ENCODE measurements at regions not wholly inside any gene's neighbourhood (a gene's known extent, or its start where the extent isn't known, plus 50 kb on each side); places are given as distances from the start of the nearest gene placed in this dataset.
"Not testable (repeated sequence)": the region's sequence is repeated elsewhere in the genome, so short reads cannot be mapped to it uniquely, and the experiment has no call there.

- DNase-seq: no peak
Observed at GRCh38 chr15:98280284-98280975, 319.9 kb downstream of the ARRDC4 start.

GRCh38 chr15:98281130-98281529, 320.6 kb downstream of the ARRDC4 start:
- no peak for DNase-seq

GRCh38 chr15:98282656-98283332, 322.3 kb downstream of the ARRDC4 start:
- no peak for DNase-seq

DNA sequence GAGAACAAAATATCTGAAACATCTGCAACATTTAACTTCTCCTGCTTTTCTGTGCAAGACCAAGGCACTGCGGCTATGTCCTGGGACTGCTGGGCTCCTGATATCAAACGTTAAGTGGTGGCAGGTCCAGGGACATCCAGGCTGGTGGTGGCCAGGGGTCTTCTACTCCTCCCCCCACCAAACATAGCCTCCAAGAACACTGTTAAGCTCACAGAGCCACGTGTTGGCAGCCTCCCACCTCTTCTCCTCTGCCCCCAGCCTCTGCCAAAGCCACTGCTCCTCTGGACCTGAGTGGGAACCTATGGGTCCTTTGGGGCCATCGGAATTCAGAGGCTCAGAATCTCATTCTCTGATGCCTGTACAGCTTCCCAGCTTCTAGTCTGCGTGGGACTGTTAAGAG, 325.7 kb downstream of the ARRDC4 start:
- no peak for DNase-seq

- DNase-seq: no peak
Observed at GRCh38 chr15:98286831-98287230, 326.3 kb downstream of the ARRDC4 start.

GRCh38 chr15:98288091-98288590, 327.6 kb downstream of the ARRDC4 start:
- no peak for DNase-seq

DNA sequence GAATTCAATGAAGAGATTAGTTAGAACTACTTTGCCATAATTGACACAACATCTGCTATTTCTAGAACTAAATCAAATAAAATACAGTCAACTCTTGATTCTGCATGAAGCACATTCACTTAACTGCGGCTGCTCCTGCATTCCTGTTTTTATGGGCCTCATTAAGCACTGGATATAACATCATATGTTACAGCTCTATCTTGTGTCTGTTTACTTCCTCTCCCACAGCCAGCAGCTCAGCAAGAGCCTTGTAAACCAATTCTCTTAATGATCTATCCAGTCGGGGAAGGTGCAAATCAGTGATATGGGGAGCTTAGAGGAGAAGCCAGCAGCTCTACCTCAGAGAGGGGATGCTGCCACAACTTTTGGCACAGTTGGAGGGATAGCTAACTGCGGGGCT, 329.2 kb downstream of the ARRDC4 start:
- DNase-seq: no peak

- peak; percentile 38 for DNase-seq
Observed at GRCh38 chr15:98292442-98293240, 332.1 kb downstream of the ARRDC4 start.

DNA sequence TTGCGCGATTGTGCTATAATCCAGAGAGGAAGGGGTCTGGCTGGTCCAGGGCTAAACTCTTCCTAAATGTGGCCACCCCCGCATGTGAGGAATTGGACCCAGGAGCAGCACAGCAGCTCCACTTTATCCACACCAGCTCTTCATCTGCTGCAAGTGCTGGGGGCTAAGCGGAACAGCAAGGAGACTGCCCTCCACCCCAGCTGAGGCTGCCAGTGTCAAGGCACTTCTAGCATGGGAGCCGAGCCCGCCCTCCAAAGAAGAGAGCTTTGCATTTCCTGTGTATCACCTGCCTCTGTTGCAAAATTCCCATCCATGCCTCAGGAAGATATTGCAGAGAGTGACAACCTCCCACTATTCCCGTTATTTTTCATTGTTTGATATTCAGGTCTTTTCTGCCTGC, 333.6 kb downstream of the ARRDC4 start:
- DNase-seq: no peak

GRCh38 chr15:98295101-98295759, 334.7 kb downstream of the ARRDC4 start:
- not testable (repeated sequence) for DNase-seq

GRCh38 chr15:98296653-98297052, 336.1 kb downstream of the ARRDC4 start:
- DNase-seq: no peak

DNA sequence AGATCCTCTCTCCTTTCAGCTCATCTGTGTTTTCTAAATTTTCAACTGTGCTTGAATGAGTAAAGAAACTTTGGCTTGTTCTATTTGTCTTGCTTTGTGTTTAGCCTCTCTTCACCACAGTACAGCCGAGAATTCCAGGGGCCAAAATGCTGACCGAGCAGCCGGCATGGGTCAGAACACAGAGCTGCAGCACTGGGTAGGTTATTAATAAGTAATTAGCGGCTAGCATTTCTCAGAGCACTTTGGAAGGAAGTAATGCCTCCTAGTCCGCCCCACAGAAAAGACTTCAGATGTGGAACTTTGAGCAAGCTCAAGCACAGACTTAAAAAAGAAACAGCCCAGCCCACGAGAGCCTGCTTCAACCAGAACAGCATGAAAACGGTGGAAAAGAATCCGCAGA, 343.9 kb downstream of the ARRDC4 start:
- no peak for DNase-seq

DNA sequence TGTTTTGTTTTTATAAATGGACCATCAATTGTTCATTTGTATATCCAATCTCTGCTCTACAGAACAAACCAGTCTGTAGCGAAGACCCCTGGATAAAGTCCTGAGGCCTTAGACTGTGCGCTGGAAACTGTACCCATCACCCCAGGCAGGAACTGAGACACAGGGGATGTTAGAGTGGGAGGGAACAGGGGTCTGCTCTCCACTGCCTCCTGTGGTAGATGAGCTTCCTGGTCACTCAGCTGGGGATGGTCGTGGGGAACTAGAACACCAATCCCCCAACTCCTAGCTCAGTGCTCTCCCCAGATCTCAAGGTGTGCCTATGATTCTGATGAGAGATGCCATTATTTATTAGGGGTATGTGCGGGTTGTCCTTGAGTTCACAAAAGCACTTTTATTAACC, 340.2 kb upstream of the IGF1R start:
- no peak for DNase-seq

- peak; percentile 80 for DNase-seq
Observed at GRCh38 chr15:98311566-98312188, 336.7 kb upstream of the IGF1R start.

DNA sequence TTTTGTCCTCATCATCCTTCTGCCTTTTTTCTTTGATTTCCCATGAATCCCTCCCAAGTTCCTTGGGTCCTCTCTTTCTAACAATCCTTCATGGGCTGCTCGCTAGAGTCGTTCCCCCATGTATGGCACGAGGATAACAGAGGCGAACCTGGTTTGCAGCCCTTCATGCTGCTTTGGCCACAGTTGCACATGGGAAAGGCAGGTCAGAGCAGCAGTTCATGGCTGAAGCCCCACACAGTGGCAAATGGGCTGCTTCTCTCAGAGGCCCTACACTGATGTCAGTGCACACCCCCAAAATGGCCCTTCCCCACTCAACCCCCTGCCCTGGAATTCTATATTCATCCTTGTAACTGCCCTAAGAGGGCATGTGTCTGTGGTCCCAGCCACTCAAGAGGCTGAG, 335.4 kb upstream of the IGF1R start:
- no peak for DNase-seq

DNA sequence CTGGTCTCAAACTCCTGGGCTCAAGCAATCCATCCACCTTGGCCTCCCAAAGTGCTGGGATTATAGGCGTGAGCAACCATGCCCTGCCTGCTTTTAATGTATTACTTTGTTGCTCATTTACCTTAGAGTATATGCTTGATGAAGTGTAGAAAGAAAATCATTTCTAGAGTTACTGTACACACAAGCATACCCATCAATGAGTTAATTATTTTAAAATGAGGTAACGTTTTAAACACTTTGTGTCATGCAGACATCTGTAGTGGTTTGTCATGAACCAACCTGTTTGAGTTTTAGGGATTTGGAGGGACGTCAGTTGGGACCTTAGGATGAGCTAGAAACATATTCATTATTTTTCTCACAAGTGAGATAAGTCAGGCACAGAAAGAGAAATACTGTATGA, 332.4 kb upstream of the IGF1R start:
- no peak for DNase-seq

DNA sequence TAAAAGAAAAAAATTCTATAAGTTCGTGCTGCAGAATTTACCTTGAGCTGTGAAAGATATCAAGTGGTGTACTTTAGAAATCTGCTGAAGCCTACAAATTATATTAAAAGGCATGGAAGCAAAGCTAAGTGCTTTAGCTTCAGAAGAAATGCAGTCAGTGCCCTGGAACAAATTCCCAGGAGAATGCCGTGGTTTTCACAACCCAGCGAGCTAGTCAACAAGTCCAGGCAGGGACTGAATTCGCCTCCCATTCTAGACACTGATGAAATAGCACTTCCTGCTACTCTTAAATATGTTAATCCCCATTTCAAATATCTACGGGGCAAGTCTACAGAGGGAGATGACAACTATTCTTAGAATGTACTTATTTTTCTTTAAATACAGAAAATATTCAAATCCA, 326.4 kb upstream of the IGF1R start:
- DNase-seq: no peak

GRCh38 chr15:98322581-98322980, 325.8 kb upstream of the IGF1R start:
- no peak for DNase-seq

- no peak for DNase-seq
Observed at GRCh38 chr15:98324341-98324970, 323.9 kb upstream of the IGF1R start.

DNA sequence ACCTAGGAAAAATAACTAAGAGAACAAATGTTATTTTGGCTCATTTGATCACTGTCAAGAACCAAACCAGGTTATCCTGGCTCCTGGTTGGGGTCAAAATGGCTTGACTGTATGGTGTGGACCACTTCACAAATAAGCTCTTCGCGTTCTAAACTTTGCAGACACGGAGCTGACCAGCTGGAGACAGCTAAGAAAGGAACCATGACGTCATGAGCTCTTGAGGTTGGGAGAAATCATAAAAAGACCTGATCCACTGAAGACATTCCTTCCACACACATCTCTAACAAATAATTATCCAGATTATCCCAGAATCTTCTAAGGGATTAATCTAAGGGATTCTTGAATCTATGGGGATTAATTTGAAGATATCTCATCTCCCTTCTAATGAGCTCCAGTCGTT, 321.5 kb upstream of the IGF1R start:
- DNase-seq: no peak

GRCh38 chr15:98330258-98330657, 318.1 kb upstream of the IGF1R start:
- no peak for DNase-seq
